ENCODE measurements at regions not wholly inside any gene's neighbourhood (a gene's known extent, or its start where the extent isn't known, plus 50 kb on each side); places are given as distances from the start of the nearest gene placed in this dataset.
"Not testable (repeated sequence)": the region's sequence is repeated elsewhere in the genome, so short reads cannot be mapped to it uniquely, and the experiment has no call there.

- Histone ChIP-seq H3K9ac (ENCODE audit: low read length) (no peak overlapping the region), H3K4me2 (ENCODE audit: low read depth, low read length) (no peak overlapping the region), H3K4me1 (ENCODE audit: low read length) (no peaks in the 10 kb centered on the region), H3K27ac (ENCODE audit: low read length) (no peak overlapping the region), H3K36me3 (replicated peaks; ENCODE audit: insufficient read depth, low read length) (no peaks in the 10 kb centered on the region), H3K4me3 (ENCODE audit: low read length) (no peak overlapping the region), H4K20me1 (ENCODE audit: insufficient read depth, low read length) (no peaks in the 10 kb centered on the region), H3F3A (ENCODE audit: insufficient read depth, low read length) (no peaks in the 10 kb centered on the region), H3K9me3 (replicated peaks; ENCODE audit: insufficient read depth, low read length) (no peaks in the 10 kb centered on the region), H3K9me2 (replicated peaks; ENCODE audit: insufficient read depth, low read length) (no peaks in the 10 kb centered on the region), H3K27me3 (replicated peaks; ENCODE audit: insufficient read depth, low read length) (no peaks in the 10 kb centered on the region), H3K79me2 (ENCODE audit: low read length) (no peaks in the 10 kb centered on the region), H2AFZ (ENCODE audit: low read length) (no peak overlapping the region)
- DNase-seq: no peak
- TF ChIP-seq EZH2 (optimal IDR thresholded peaks at IDR 0.05; ENCODE audit: low read depth, low read length): no peak
- no peak for TF ChIP-seq CTCF (IDR thresholded peaks at IDR 0.05; ENCODE audit: low read length)
- no peak for TF ChIP-seq EZH2phosphoT487 (IDR thresholded peaks at IDR 0.05; ENCODE audit: low read length)
Observed at GRCh38 chr10:62492870-62493180, 118.7 kb downstream of the ZNF365 start.

GRCh38 chr10:62496925-62497324 is 122.8 kb downstream of the ZNF365 start:
- no peak overlapping the region for H2AFZ ChIP-seq (ENCODE audit: low read length)
- no peaks in the 10 kb centered on the region for H3K9me2 ChIP-seq (replicated peaks; ENCODE audit: insufficient read depth, low read length)
- H3K9ac ChIP-seq (ENCODE audit: low read length): no peak overlapping the region
- H3K9me3 ChIP-seq (replicated peaks; ENCODE audit: insufficient read depth, low read length): no peaks in the 10 kb centered on the region
- H3K4me2 ChIP-seq (ENCODE audit: low read depth, low read length): no peak overlapping the region
- no peaks in the 10 kb centered on the region for H3K27me3 ChIP-seq (replicated peaks; ENCODE audit: insufficient read depth, low read length)
- no peaks in the 10 kb centered on the region for H4K20me1 ChIP-seq (ENCODE audit: insufficient read depth, low read length)
- no peaks in the 10 kb centered on the region for H3K79me2 ChIP-seq (ENCODE audit: low read length)
- no peaks in the 10 kb centered on the region for H3K36me3 ChIP-seq (replicated peaks; ENCODE audit: insufficient read depth, low read length)
- no peaks in the 10 kb centered on the region for H3K4me1 ChIP-seq (ENCODE audit: low read length)
- H3F3A ChIP-seq (ENCODE audit: insufficient read depth, low read length): no peaks in the 10 kb centered on the region
- no peak for DNase-seq
- H3K27ac ChIP-seq (ENCODE audit: low read length): no peak overlapping the region
- no peak overlapping the region for H3K4me3 ChIP-seq (ENCODE audit: low read length)
- TF ChIP-seq EZH2 (optimal IDR thresholded peaks at IDR 0.05; ENCODE audit: low read depth, low read length): no peak
- TF ChIP-seq EZH2phosphoT487 (IDR thresholded peaks at IDR 0.05; ENCODE audit: low read length): no peak
- TF ChIP-seq CTCF (IDR thresholded peaks at IDR 0.05; ENCODE audit: low read length): no peak

- no peaks in the 10 kb centered on the region for H3K27me3 ChIP-seq (replicated peaks; ENCODE audit: insufficient read depth, low read length)
- H3K9me3 ChIP-seq (replicated peaks; ENCODE audit: insufficient read depth, low read length): no peaks in the 10 kb centered on the region
- no peak for TF ChIP-seq CTCF (IDR thresholded peaks at IDR 0.05; ENCODE audit: low read length)
- TF ChIP-seq EZH2 (optimal IDR thresholded peaks at IDR 0.05; ENCODE audit: low read depth, low read length): no peak
- TF ChIP-seq EZH2phosphoT487 (IDR thresholded peaks at IDR 0.05; ENCODE audit: low read length): no peak
Observed at GRCh38 chr10:62498271-62498670, 124.1 kb downstream of the ZNF365 start.

GRCh38 chr10:62500116-62500515 is 125.9 kb downstream of the ZNF365 start:
- H3K4me2 ChIP-seq (ENCODE audit: low read depth, low read length); H4K20me1 ChIP-seq (ENCODE audit: insufficient read depth, low read length); H3K9me2 ChIP-seq (replicated peaks; ENCODE audit: insufficient read depth, low read length); H3K36me3 ChIP-seq (replicated peaks; ENCODE audit: insufficient read depth, low read length); H3K4me1 ChIP-seq (ENCODE audit: low read length); H3F3A ChIP-seq (ENCODE audit: insufficient read depth, low read length); H3K79me2 ChIP-seq (ENCODE audit: low read length); DNase-seq; H3K27me3 ChIP-seq (replicated peaks; ENCODE audit: insufficient read depth, low read length); H3K4me3 ChIP-seq (ENCODE audit: low read length); H3K9me3 ChIP-seq (replicated peaks; ENCODE audit: insufficient read depth, low read length); H2AFZ ChIP-seq (ENCODE audit: low read length); H3K9ac ChIP-seq (ENCODE audit: low read length); H3K27ac ChIP-seq (ENCODE audit: low read length): not testable (repeated sequence)

More at GRCh38 chr10:62498271-62498670, 124.1 kb downstream of the ZNF365 start:
- no peaks in the 10 kb centered on the region for H3K4me1 ChIP-seq (ENCODE audit: low read length)
- no peaks in the 10 kb centered on the region for H3K36me3 ChIP-seq (replicated peaks; ENCODE audit: insufficient read depth, low read length)
- DNase-seq: no peak
- H3K4me3 ChIP-seq (ENCODE audit: low read length): no peak overlapping the region
- no peak overlapping the region for H3K27ac ChIP-seq (ENCODE audit: low read length)
- H2AFZ ChIP-seq (ENCODE audit: low read length): no peak overlapping the region
- H3F3A ChIP-seq (ENCODE audit: insufficient read depth, low read length): no peaks in the 10 kb centered on the region
- H3K9ac ChIP-seq (ENCODE audit: low read length): no peak overlapping the region
- no peaks in the 10 kb centered on the region for H3K79me2 ChIP-seq (ENCODE audit: low read length)
- no peaks in the 10 kb centered on the region for H4K20me1 ChIP-seq (ENCODE audit: insufficient read depth, low read length)
- no peak overlapping the region for H3K4me2 ChIP-seq (ENCODE audit: low read depth, low read length)
- H3K9me2 ChIP-seq (replicated peaks; ENCODE audit: insufficient read depth, low read length): no peaks in the 10 kb centered on the region

All from MM.1S (cell line).